Heart left ventricle (tissue), 16 donors: ENCODE measurements at regions not wholly inside any gene's neighbourhood (a gene's known extent, or its start where the extent isn't known, plus 50 kb on each side); places are given as distances from the start of the nearest gene placed in this dataset.

Source experiments
- ATAC-seq, 4 donors: fragments of 200-7000 bp; cut with Tn5 transposase; one replicate each; pipeline ENCODE4 v1.9.1; 2020 to 2022; ENCODE audit warnings: moderate library complexity in 4 of 4, mild to moderate bottlenecking in 3 of 4, moderate number of reproducible peaks in 1 of 4
- DNase-seq, 5 donors: peaks; one replicate each; pipeline ENCODE4 v3.0.0-alpha.2; 2020
- H3K27ac ChIP-seq, 12 donors: fragments of 200-600 bp; sonication (generic) in 4 of 12; one replicate each; pipeline versions ENCODE4 v1.5.0 to v1.8.0; 2016 to 2022; ENCODE audit warnings: mild to moderate bottlenecking in 2 of 12
- H3K27me3 ChIP-seq, 9 donors: fragments of 200-600 bp; sonication (generic) in 2 of 9; one replicate each; pipeline versions ENCODE4 v1.5.1 to v1.8.0; 2016 to 2022; ENCODE audit warnings: mild to moderate bottlenecking in 3 of 9
- H3K36me3 ChIP-seq, 9 donors: fragments of 200-600 bp; sonication (generic) in 2 of 9; one replicate each; pipeline versions ENCODE4 v1.5.0 to v1.8.0; 2018 to 2022; ENCODE audit warnings: mild to moderate bottlenecking in 2 of 9
- H3K4me1 ChIP-seq, 12 donors: fragments of 200-600 bp; sonication (generic) in 4 of 12; one replicate each; pipeline versions ENCODE4 v1.5.0 to v1.8.0; 2016 to 2022; ENCODE audit warnings: mild to moderate bottlenecking in 3 of 12
- H3K4me3 ChIP-seq, 12 donors: fragments of 200-600 bp; sonication (generic) in 4 of 12; one replicate each; pipeline versions ENCODE4 v1.5.0 to v1.8.0; 2017 to 2022; ENCODE audit warnings: mild to moderate bottlenecking in 9 of 12, moderate library complexity in 4 of 12
- H3K9me3 ChIP-seq, 12 donors: fragments of 200-600 bp; sonication (generic) in 4 of 12; one replicate each; pipeline versions ENCODE4 v1.5.0 to v1.8.0; 2016 to 2022; ENCODE audit warnings: mild to moderate bottlenecking in 1 of 12
- POLR2A ChIP-seq, 2 donors: fragments of 450-650 bp; IDR thresholded peaks; one replicate each; pipeline ENCODE4 v1.6.1; 2017; ENCODE audit warnings: antibody characterized with exemption in 2 of 2, mild to moderate bottlenecking in 2 of 2, moderate library complexity in 2 of 2
- WGBS, 4 donors: extraction: QIAGEN DNeasy Blood & Tissue Kit in 2 of 4; methylation state at CpG; one replicate each; pipeline versions ENCODE4 v1.1.5 to v1.1.7; 2013 to 2018; 5-methylcytosine and 5-hydroxymethylcytosine counted together
- intact Hi-C, 10 donors: fragments of 100-400 bp; cut with DNase I; formaldehyde crosslinking; loops; one replicate each; pipeline versions ENCODE4 v1.11.1 to v1.14.2; 2022
- TF ChIP-seq, protein P1 (sequence below), 12 donors: fragments of 200-600 bp; sonication (generic) in 4 of 12; IDR thresholded peaks; one replicate each; pipeline versions ENCODE4 v1.5.0 to v1.8.0; 2018 to 2022; ENCODE audit warnings: antibody characterized with exemption in 12 of 12, mild to moderate bottlenecking in 5 of 12
- donor health status: ischemic (EF 13 %, LVEDD 7.1; RV severe dilation, severe dysfunction).
- donor health status: healthy with polysubstance abuse.
- donor health status: DM: no; HTN: yes; CAD: no.
- donor health status: DM: no; HTN: no; CAD: no.
- donor health status: ischemic (EF 25% LVEDD 6.9; RV normal size, moderate dysfunction).
- donor health status: ischemic (EF 25% LVEDD 5.7; RV mildly dilated, moderate dysfunction).
- donor health status: healthy.
- donor health status: DM: yes; HTN: yes; CAD: no.
- donor health status: ischemic (EF 35%, LVEDD 5.7; RV mildly dilated, moderate dysfunction).
- donor health status: nonischemic (EF 11% LVEDD 7.7; RV severe dilation, severe dysfunction).
- donor health status: DM: yes; HTN: yes; CAD: no.
- donor health status: PGD.
- donor health status: ischemic (EF 29% LVEDD 5.4; RV normal size, mild dysfunction).
- donor health status: nonischemic (EF 23%, LVEDD 6.1; RV moderate dilation, normal function).

DNA sequence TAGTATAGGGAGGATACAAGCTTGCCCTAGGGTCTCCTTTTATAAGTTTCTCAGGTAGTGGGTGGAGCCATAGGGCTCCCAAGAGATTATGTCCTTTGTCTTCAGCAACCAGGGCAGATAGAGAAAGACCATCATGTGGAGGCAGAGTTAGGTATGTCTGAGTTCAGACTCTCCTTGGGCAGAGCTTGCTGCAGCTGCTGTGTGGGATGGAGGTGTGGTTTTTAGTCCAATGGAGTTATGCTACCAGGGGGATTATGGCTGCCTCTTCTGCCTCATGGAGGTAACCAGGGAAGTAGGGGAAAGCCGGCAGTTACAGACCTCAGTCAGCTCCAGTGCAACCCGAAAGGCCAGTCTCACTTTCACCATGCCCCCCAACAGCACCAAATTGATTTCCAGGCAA, 220.5 kb downstream of the NECTIN3 start:
- Histone ChIP-seq H3K9me3 (no peaks in the 10 kb centered on the region), H3K4me1 (no peaks in the 10 kb centered on the region), H3K4me3 (no peak overlapping the region), H3K36me3 (no peaks in the 10 kb centered on the region), H3K27ac (no peak overlapping the region), H3K27me3 (no peaks in the 10 kb centered on the region)
- TF ChIP-seq POLR2A (IDR thresholded peaks at IDR 0.05): no peak
- TF ChIP-seq, protein P1, sequence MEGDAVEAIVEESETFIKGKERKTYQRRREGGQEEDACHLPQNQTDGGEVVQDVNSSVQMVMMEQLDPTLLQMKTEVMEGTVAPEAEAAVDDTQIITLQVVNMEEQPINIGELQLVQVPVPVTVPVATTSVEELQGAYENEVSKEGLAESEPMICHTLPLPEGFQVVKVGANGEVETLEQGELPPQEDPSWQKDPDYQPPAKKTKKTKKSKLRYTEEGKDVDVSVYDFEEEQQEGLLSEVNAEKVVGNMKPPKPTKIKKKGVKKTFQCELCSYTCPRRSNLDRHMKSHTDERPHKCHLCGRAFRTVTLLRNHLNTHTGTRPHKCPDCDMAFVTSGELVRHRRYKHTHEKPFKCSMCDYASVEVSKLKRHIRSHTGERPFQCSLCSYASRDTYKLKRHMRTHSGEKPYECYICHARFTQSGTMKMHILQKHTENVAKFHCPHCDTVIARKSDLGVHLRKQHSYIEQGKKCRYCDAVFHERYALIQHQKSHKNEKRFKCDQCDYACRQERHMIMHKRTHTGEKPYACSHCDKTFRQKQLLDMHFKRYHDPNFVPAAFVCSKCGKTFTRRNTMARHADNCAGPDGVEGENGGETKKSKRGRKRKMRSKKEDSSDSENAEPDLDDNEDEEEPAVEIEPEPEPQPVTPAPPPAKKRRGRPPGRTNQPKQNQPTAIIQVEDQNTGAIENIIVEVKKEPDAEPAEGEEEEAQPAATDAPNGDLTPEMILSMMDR (IDR thresholded peaks at IDR 0.05): no peak
- intact Hi-C loops: no loop called here
- no peak for ATAC-seq
- no peak for DNase-seq
- whole genome bisulfite sequencing, 4 donors: 93 to 96% (median 95%) methylated on average over 2 of the region's 2 CpGs

DNA sequence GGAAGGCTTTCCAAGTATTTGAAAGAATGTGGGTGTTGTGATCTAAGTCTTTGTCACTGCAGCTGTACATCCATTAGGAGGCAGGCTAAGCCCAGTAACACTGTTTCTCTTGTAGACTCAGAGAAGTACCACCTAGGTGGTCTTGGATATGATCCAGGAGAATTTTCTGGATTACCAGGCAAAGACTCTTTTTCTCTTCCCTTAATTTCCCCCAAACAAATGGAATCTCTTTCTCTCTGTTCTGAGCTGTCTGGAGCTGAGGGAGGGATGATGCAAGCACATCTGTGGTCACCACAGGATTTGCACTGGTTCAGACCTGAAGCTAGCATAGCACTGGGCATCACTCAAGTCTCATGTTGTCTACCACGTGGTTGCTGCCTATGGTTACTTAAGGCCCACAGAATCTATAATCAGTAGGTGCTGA, 227.6 kb downstream of the NECTIN3 start:
- H3K9me3 ChIP-seq: no peaks in the 10 kb centered on the region
- H3K4me3 ChIP-seq: no peak overlapping the region
- H3K36me3 ChIP-seq: no peaks in the 10 kb centered on the region
- DNase-seq (no peak), ATAC-seq (no peak)
- no peak for TF ChIP-seq POLR2A (IDR thresholded peaks at IDR 0.05)
- TF ChIP-seq, protein P1 (IDR thresholded peaks at IDR 0.05): no peak
- H3K27ac ChIP-seq: no peak overlapping the region
- 52 to 65% (median 59%) methylated on average over 1 of the region's 1 CpG for WGBS, 4 donors
- H3K27me3 ChIP-seq: no peaks in the 10 kb centered on the region
- intact Hi-C loops: no loop called here
- H3K4me1 ChIP-seq: no peaks in the 10 kb centered on the region

DNA sequence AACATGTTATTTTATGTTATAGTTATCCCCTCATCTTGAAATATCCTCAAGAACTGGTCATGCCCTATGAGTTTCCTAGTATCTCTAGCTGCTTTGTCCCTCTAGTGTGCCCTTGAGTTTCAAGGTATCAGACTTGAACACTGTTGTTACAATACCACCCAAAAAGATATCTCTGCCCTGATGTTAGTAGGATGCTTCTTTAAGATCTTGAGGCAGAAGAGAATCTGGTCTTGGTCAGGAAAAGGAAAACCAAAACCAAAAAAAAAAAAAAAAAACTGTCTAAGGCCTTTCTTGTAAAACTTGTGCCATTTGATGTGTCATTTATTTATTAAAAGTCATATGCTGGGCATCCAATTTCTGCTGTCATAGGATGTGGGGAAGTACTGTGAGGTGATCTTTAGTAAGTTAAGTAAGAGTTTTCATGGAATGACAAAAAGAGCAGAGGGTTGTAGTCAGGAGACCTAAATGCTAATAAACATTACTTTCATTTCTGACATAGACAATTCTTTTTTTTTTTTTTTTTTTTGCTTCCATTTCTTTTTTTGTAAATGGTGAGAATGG, 229.7 kb downstream of the NECTIN3 start:
- Histone ChIP-seq H3K9me3 (no peaks in the 10 kb centered on the region), H3K36me3 (no peaks in the 10 kb centered on the region), H3K4me3 (no peak overlapping the region), H3K27me3 (no peaks in the 10 kb centered on the region), H3K4me1 (no peaks in the 10 kb centered on the region), H3K27ac (no peak overlapping the region)
- intact Hi-C loops: no loop called here
- DNase-seq: no peak
- no peak for TF ChIP-seq POLR2A (IDR thresholded peaks at IDR 0.05)
- TF ChIP-seq, protein P1 (IDR thresholded peaks at IDR 0.05): no peak
- ATAC-seq: no peak

DNA sequence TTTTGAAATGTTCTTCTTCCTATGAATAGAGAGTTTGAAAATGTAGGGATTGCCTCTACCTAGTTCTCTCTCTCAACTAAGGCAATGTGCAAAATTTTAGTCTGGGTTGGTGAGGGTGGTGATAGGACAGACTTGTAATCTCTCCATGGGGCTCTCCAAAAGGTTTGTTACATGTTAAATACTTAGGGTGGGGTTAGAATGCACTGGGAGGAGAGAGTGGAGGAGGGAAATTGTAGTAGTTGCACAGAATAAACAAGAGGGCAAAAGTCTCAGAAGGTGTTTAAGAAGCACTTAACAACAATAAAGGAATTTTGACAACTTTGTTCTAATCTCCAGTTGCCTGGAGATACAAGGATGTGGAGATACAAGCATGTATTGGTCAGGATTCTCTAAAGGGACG, 230.4 kb downstream of the NECTIN3 start:
- Histone ChIP-seq H3K4me3 (no peak overlapping the region), H3K36me3 (no peaks in the 10 kb centered on the region), H3K27me3 (no peaks in the 10 kb centered on the region), H3K27ac (no peak overlapping the region), H3K4me1 (no peaks in the 10 kb centered on the region), H3K9me3 (no peaks in the 10 kb centered on the region)
- intact Hi-C loops: no loop called here
- TF ChIP-seq POLR2A (IDR thresholded peaks at IDR 0.05): no peak
- TF ChIP-seq, protein P1 (IDR thresholded peaks at IDR 0.05): no peak
- no peak for DNase-seq
- no peak for ATAC-seq
- 83 to 88% (median 85%) methylated on average over 1 of the region's 1 CpG for WGBS, 4 donors
